ENCODE measurements at regions not wholly inside any gene's neighbourhood (a gene's known extent, or its start where the extent isn't known, plus 50 kb on each side); places are given as distances from the start of the nearest gene placed in this dataset.

GRCh38 chr7:23887660-23888059 lies 177.6 kb downstream of the STK31 start:
- H3K4me3 ChIP-seq (ENCODE audit: low read depth, low read length) = no peak overlapping the region
- TF ChIP-seq, protein P1, sequence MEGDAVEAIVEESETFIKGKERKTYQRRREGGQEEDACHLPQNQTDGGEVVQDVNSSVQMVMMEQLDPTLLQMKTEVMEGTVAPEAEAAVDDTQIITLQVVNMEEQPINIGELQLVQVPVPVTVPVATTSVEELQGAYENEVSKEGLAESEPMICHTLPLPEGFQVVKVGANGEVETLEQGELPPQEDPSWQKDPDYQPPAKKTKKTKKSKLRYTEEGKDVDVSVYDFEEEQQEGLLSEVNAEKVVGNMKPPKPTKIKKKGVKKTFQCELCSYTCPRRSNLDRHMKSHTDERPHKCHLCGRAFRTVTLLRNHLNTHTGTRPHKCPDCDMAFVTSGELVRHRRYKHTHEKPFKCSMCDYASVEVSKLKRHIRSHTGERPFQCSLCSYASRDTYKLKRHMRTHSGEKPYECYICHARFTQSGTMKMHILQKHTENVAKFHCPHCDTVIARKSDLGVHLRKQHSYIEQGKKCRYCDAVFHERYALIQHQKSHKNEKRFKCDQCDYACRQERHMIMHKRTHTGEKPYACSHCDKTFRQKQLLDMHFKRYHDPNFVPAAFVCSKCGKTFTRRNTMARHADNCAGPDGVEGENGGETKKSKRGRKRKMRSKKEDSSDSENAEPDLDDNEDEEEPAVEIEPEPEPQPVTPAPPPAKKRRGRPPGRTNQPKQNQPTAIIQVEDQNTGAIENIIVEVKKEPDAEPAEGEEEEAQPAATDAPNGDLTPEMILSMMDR (IDR thresholded peaks at IDR 0.05; ENCODE audit: borderline replicate concordance, insufficient read depth, low read depth, low read length) = no peak

DNA sequence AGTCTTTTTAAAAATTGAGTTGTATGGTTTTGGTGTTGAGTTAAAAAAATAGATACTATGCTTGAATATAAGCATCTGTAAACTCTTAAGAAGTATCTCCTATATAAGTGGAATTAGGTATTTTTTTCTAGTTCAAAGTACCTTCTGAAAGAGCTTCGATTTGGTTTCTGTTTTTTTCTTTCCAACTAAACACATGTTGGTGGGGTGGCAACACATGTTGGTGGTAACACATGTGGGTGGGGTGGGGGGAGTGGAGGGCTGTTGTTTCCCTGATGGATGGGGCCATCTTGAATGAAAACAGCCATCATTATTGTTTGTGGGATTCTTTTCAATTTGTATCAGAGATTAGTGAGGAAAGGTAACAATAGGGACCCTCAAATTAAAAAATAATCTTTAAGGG lies 178.9 kb downstream of the STK31 start:
- TF ChIP-seq, protein P1 (IDR thresholded peaks at IDR 0.05; ENCODE audit: borderline replicate concordance, insufficient read depth, low read depth, low read length) = no peak
- no peak overlapping the region for H3K4me3 ChIP-seq (ENCODE audit: low read depth, low read length)

DNA sequence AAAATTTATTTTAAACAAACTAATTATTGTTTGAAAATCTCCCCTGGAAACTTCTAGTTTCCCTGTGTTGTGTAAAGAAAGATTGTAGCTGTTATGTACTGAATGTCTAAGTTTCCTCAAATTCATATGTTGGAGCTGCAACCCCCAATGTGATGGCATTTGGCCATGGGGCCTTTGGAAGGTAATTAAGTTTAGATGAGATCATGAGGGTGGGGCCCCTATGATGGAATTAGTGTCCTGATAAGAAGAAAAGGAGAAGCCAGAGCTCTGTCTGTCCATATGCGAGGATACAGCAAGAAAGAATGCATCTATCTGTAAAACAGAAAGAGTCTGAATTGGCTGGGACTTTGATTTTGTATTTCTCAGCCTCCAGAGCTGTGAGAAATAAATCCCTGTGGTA lies 179.5 kb downstream of the STK31 start:
- H3K4me3 ChIP-seq (ENCODE audit: low read depth, low read length) = no peak overlapping the region
- TF ChIP-seq, protein P1 (IDR thresholded peaks at IDR 0.05; ENCODE audit: borderline replicate concordance, insufficient read depth, low read depth, low read length) = no peak

- no peak overlapping the region for H3K4me3 ChIP-seq (ENCODE audit: low read depth, low read length)
- TF ChIP-seq, protein P1 (IDR thresholded peaks at IDR 0.05; ENCODE audit: borderline replicate concordance, insufficient read depth, low read depth, low read length) = no peak
Measured at GRCh38 chr7:23892019-23892418, 182.0 kb downstream of the STK31 start.

GRCh38 chr7:23893176-23893941 lies 183.3 kb downstream of the STK31 start:
- TF ChIP-seq, protein P1 (IDR thresholded peaks at IDR 0.05; ENCODE audit: borderline replicate concordance, insufficient read depth, low read depth, low read length) = no peak
- no peak overlapping the region for H3K4me3 ChIP-seq (ENCODE audit: low read depth, low read length)

GRCh38 chr7:23893942-23894891 lies 184.2 kb downstream of the STK31 start:
- TF ChIP-seq, protein P1 (IDR thresholded peaks at IDR 0.05; ENCODE audit: borderline replicate concordance, insufficient read depth, low read depth, low read length) = no peak
- H3K4me3 ChIP-seq (ENCODE audit: low read depth, low read length) = no peak overlapping the region
